ENCODE measurements at regions not wholly inside any gene's neighbourhood (a gene's known extent, or its start where the extent isn't known, plus 50 kb on each side); places are given as distances from the start of the nearest gene placed in this dataset.

DNA sequence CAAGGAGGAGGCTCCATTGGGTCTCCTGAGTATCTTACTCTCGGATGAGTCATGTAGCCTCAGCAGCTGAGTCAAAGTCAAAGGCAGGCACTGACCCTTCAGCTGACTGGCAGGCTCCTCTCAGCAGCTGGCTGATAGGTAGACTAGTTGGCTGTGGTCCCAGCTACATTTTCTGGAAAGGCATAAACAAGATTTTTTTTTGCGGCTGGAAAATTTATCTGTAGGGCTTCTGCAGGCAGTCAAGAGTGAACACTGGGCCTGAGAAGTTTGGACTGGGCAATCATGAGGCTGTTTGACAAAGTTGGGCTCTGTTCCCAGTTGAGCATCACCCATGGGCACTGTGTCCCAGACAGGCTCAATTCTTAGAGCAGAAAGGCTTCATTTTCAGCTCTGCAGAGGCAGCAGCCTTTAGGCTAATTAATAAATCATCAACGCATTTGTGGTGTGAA is 796.2 kb downstream of the CCSER2 start:
- TF ChIP-seq ZNF423 (tag by site-specific recombination; IDR thresholded peaks at IDR 0.05) (no peak), ZNF366 (tag by site-specific recombination; conservative IDR thresholded peaks at IDR 0.05) (no peak), ZNF473 (tag by site-specific recombination; IDR thresholded peaks at IDR 0.05) (no peak), ZNF510 (tag by site-specific recombination; IDR thresholded peaks at IDR 0.05; ENCODE audit: insufficient replicate concordance) (no peak), BCL11A (tag by site-specific recombination; IDR thresholded peaks at IDR 0.05; ENCODE audit: low read depth) (no peak), ZBTB20 (tag by site-specific recombination; IDR thresholded peaks at IDR 0.05) (no peak)
- TF ChIP-seq, protein P1, sequence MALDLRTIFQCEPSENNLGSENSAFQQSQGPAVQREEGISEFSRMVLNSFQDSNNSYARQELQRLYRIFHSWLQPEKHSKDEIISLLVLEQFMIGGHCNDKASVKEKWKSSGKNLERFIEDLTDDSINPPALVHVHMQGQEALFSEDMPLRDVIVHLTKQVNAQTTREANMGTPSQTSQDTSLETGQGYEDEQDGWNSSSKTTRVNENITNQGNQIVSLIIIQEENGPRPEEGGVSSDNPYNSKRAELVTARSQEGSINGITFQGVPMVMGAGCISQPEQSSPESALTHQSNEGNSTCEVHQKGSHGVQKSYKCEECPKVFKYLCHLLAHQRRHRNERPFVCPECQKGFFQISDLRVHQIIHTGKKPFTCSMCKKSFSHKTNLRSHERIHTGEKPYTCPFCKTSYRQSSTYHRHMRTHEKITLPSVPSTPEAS (tag by site-specific recombination; IDR thresholded peaks at IDR 0.05) = no peak
- Histone ChIP-seq H3K36me3 (ENCODE audit: control insufficient read depth in 2 of 2, insufficient read depth in 1 of 2, low read length in 2 of 2) (no peaks in the 10 kb centered on the region), H3K27ac (ENCODE audit: extremely low read depth, low read depth, low read length) (no peak overlapping the region), H3K4me1 (ENCODE audit: control insufficient read depth, insufficient read depth, low read length) (no peaks in the 10 kb centered on the region), H3K9me3 (ENCODE audit: control insufficient read depth, insufficient read depth, low read depth, low read length) (no peaks in the 10 kb centered on the region), H3K4me3 (ENCODE audit: low read depth, low read length) (no peak overlapping the region)
- ChIA-PET CTCF (interaction anchor here (0.8 to 1.2 kb wide), 2 partner anchors 19 to 342 kb away, joined by 3 to 5 read pairs; no protein-coding TSS in a partner anchor), POLR2A (no interaction called here)

DNA sequence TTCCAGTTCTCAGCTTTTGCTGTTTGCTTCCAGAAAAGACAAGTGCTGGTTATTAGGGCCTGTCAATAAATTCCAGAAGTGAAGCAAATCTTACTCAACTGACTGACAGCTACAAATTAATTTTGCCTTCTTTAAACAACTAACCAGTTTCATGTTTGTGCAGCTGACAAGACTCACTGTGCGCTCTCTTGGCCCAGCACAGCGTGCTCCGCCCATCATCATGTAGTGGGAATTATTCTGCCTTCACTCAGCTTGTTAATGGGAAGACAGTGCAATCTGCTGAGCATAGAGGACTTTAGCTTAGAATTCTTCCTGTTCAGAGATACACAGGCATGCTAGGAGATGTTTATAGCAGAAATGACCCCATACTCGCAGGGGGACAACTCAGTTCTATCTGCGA is 808.9 kb downstream of the CCSER2 start:
- no peak overlapping the region for H3K27ac ChIP-seq (ENCODE audit: extremely low read depth, low read depth, low read length)
- TF ChIP-seq ZFP37 (tag by site-specific recombination; IDR thresholded peaks at IDR 0.05) = no peak
- TF ChIP-seq HOXA7 (CRISPR knock-in tag; IDR thresholded peaks at IDR 0.05; ENCODE audit: borderline replicate concordance) = no peak
- TF ChIP-seq, protein P2, sequence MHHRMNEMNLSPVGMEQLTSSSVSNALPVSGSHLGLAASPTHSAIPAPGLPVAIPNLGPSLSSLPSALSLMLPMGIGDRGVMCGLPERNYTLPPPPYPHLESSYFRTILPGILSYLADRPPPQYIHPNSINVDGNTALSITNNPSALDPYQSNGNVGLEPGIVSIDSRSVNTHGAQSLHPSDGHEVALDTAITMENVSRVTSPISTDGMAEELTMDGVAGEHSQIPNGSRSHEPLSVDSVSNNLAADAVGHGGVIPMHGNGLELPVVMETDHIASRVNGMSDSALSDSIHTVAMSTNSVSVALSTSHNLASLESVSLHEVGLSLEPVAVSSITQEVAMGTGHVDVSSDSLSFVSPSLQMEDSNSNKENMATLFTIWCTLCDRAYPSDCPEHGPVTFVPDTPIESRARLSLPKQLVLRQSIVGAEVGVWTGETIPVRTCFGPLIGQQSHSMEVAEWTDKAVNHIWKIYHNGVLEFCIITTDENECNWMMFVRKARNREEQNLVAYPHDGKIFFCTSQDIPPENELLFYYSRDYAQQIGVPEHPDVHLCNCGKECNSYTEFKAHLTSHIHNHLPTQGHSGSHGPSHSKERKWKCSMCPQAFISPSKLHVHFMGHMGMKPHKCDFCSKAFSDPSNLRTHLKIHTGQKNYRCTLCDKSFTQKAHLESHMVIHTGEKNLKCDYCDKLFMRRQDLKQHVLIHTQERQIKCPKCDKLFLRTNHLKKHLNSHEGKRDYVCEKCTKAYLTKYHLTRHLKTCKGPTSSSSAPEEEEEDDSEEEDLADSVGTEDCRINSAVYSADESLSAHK (tag by site-specific recombination; IDR thresholded peaks at IDR 0.05) = no peak
- no peak for TF ChIP-seq KLF9 (tag by site-specific recombination; IDR thresholded peaks at IDR 0.05; ENCODE audit: low read depth)
- TF ChIP-seq, protein P3, sequence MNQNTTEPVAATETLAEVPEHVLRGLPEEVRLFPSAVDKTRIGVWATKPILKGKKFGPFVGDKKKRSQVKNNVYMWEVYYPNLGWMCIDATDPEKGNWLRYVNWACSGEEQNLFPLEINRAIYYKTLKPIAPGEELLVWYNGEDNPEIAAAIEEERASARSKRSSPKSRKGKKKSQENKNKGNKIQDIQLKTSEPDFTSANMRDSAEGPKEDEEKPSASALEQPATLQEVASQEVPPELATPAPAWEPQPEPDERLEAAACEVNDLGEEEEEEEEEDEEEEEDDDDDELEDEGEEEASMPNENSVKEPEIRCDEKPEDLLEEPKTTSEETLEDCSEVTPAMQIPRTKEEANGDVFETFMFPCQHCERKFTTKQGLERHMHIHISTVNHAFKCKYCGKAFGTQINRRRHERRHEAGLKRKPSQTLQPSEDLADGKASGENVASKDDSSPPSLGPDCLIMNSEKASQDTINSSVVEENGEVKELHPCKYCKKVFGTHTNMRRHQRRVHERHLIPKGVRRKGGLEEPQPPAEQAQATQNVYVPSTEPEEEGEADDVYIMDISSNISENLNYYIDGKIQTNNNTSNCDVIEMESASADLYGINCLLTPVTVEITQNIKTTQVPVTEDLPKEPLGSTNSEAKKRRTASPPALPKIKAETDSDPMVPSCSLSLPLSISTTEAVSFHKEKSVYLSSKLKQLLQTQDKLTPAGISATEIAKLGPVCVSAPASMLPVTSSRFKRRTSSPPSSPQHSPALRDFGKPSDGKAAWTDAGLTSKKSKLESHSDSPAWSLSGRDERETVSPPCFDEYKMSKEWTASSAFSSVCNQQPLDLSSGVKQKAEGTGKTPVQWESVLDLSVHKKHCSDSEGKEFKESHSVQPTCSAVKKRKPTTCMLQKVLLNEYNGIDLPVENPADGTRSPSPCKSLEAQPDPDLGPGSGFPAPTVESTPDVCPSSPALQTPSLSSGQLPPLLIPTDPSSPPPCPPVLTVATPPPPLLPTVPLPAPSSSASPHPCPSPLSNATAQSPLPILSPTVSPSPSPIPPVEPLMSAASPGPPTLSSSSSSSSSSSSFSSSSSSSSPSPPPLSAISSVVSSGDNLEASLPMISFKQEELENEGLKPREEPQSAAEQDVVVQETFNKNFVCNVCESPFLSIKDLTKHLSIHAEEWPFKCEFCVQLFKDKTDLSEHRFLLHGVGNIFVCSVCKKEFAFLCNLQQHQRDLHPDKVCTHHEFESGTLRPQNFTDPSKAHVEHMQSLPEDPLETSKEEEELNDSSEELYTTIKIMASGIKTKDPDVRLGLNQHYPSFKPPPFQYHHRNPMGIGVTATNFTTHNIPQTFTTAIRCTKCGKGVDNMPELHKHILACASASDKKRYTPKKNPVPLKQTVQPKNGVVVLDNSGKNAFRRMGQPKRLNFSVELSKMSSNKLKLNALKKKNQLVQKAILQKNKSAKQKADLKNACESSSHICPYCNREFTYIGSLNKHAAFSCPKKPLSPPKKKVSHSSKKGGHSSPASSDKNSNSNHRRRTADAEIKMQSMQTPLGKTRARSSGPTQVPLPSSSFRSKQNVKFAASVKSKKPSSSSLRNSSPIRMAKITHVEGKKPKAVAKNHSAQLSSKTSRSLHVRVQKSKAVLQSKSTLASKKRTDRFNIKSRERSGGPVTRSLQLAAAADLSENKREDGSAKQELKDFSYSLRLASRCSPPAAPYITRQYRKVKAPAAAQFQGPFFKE (tag by site-specific recombination; IDR thresholded peaks at IDR 0.05; ENCODE audit: borderline replicate concordance) = no peak
- no peak for TF ChIP-seq OVOL3 (tag by site-specific recombination; IDR thresholded peaks at IDR 0.05)
- TF ChIP-seq, protein P4, sequence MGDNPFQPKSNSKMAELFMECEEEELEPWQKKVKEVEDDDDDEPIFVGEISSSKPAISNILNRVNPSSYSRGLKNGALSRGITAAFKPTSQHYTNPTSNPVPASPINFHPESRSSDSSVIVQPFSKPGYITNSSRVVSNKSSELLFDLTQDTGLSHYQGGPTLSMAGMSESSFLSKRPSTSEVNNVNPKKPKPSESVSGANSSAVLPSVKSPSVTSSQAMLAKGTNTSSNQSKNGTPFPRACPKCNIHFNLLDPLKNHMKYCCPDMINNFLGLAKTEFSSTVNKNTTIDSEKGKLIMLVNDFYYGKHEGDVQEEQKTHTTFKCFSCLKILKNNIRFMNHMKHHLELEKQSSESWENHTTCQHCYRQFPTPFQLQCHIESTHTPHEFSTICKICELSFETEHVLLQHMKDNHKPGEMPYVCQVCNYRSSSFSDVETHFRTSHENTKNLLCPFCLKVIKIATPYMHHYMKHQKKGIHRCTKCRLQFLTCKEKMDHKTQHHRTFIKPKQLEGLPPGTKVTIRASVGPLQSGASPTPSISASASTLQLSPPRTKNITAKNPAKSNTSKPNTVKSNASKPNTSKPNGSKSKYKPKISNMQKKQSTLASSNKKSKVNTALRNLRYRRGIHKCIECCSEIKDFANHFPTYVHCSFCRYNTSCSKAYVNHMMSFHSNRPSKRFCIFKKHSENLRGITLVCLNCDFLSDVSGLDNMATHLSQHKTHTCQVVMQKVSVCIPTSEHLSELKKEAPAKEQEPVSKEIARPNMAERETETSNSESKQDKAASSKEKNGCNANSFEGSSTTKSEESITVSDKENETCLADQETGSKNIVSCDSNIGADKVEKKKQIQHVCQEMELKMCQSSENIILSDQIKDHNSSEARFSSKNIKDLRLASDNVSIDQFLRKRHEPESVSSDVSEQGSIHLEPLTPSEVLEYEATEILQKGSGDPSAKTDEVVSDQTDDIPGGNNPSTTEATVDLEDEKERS (tag by site-specific recombination; IDR thresholded peaks at IDR 0.05) = no peak
- TF ChIP-seq ZBTB17 (tag by site-specific recombination; IDR thresholded peaks at IDR 0.05) = no peak
- TF ChIP-seq ZNF776 (tag by site-specific recombination; IDR thresholded peaks at IDR 0.05; ENCODE audit: borderline replicate concordance) = no peak
- TF ChIP-seq, protein P5, sequence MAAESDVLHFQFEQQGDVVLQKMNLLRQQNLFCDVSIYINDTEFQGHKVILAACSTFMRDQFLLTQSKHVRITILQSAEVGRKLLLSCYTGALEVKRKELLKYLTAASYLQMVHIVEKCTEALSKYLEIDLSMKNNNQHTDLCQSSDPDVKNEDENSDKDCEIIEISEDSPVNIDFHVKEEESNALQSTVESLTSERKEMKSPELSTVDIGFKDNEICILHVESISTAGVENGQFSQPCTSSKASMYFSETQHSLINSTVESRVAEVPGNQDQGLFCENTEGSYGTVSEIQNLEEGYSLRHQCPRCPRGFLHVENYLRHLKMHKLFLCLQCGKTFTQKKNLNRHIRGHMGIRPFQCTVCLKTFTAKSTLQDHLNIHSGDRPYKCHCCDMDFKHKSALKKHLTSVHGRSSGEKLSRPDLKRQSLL (tag by site-specific recombination; IDR thresholded peaks at IDR 0.05) = no peak
- TF ChIP-seq ZNF138 (tag by site-specific recombination; IDR thresholded peaks at IDR 0.05; ENCODE audit: borderline replicate concordance) = no peak
- CTCF ChIA-PET = interaction anchor here (1.0 to 1.4 kb wide), 2 partner anchors 9 to 58 kb away, joined by 3 read pairs; no protein-coding TSS in a partner anchor
- no peak overlapping the region for H3K4me3 ChIP-seq (ENCODE audit: low read depth, low read length)
- no peaks in the 10 kb centered on the region for H3K9me3 ChIP-seq (ENCODE audit: control insufficient read depth, insufficient read depth, low read depth, low read length)
- H3K36me3 ChIP-seq (ENCODE audit: control insufficient read depth in 2 of 2, insufficient read depth in 1 of 2, low read length in 2 of 2) = no peaks in the 10 kb centered on the region
- H3K4me1 ChIP-seq (ENCODE audit: control insufficient read depth, insufficient read depth, low read length) = no peaks in the 10 kb centered on the region
- POLR2A ChIA-PET = no interaction called here
